Epithelial cell of proximal tubule (primary cell): ENCODE measurements at regions not wholly inside any gene's neighbourhood (a gene's known extent, or its start where the extent isn't known, plus 50 kb on each side); places are given as distances from the start of the nearest gene placed in this dataset.

Experiments
- DNase-seq: peaks from one replicate; pipeline ENCODE4 v3.0.0-alpha.2; 2011; ENCODE audit warnings: low read depth
- H3K4me3 ChIP-seq: 2 replicates; pipeline ENCODE4 v1.5.1; 2011; ENCODE audit warnings: low read depth, mild to moderate bottlenecking, low read length
- CTCF ChIP-seq: conservative IDR thresholded peaks from 2 replicates; pipeline ENCODE4 v1.5.1; 2012; ENCODE audit warnings: low read depth, mild to moderate bottlenecking, low read length

GRCh38 chr18:56388571-56388970, 249.8 kb downstream of the TXNL1 start:
- no peak overlapping the region for H3K4me3 ChIP-seq
- TF ChIP-seq CTCF, result no peak
- no peak for DNase-seq

- no peak for DNase-seq
- TF ChIP-seq CTCF, result no peak
- no peak overlapping the region for H3K4me3 ChIP-seq
These were observed 251.5 kb downstream of the TXNL1 start for GRCh38 chr18:56386856-56387255.

GRCh38 chr18:56383349-56383748, 255.0 kb downstream of the TXNL1 start:
- no peak overlapping the region for H3K4me3 ChIP-seq
- no peak for DNase-seq
- TF ChIP-seq CTCF, result no peak

- no peak overlapping the region for H3K4me3 ChIP-seq
- no peak for DNase-seq
- TF ChIP-seq CTCF, result no peak
These were observed 255.9 kb downstream of the TXNL1 start for GRCh38 chr18:56382541-56382940.

- TF ChIP-seq CTCF, result no peak
- no peak overlapping the region for H3K4me3 ChIP-seq
- DNase-seq, result no peak
These were observed 257.2 kb downstream of the TXNL1 start for GRCh38 chr18:56381196-56381595.

- no peak overlapping the region for H3K4me3 ChIP-seq
- TF ChIP-seq CTCF, result no peak
- DNase-seq, result no peak
These were observed 257.7 kb downstream of the TXNL1 start for GRCh38 chr18:56380685-56381084.

- no peak overlapping the region for H3K4me3 ChIP-seq
- TF ChIP-seq CTCF, result no peak
- no peak for DNase-seq
These were observed 259.1 kb downstream of the TXNL1 start for GRCh38 chr18:56379256-56379655.
